ENCODE measurements at regions not wholly inside any gene's neighbourhood (a gene's known extent, or its start where the extent isn't known, plus 50 kb on each side); places are given as distances from the start of the nearest gene placed in this dataset.
"Not testable (repeated sequence)": the region's sequence is repeated elsewhere in the genome, so short reads cannot be mapped to it uniquely, and the experiment has no call there.

GRCh38 chr12:97685360-97685759 is 222.8 kb downstream of the RMST start:
- DNase-seq (no peak), ATAC-seq (ENCODE audit: poor library complexity) (no peak)
- intact Hi-C loops (cut with DNase I) = no loop called here

DNA sequence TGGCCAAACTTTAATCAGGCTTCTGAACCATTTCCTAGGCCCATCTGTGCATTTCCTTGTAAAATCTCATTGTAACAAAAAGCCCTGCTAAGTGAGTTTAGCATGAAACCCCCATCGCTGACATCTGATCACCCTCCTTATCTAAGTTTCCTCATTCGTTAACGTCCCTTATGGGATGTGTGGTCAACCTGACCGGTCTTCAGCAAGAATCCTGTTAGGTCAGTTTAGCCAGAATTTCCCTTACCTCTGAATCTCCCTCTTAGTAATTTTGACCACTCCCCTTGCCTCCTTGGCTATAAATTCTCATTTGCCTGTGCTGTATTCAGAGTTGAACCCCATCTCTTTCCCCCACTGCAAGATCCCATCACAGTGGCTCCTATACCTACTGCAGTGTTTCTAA is 239.3 kb downstream of the RMST start:
- intact Hi-C loops (cut with DNase I) = no loop called here
- ATAC-seq (ENCODE audit: poor library complexity) (no peak), DNase-seq (no peak)

- no peak for ATAC-seq (ENCODE audit: poor library complexity)
- intact Hi-C loops (cut with DNase I) = no loop called here
- DNase-seq = no peak
Measured at GRCh38 chr12:97711392-97711791, 248.8 kb downstream of the RMST start.

- ATAC-seq (ENCODE audit: poor library complexity) (no peak), DNase-seq (no peak)
- intact Hi-C loops (cut with DNase I) = no loop called here
Measured at GRCh38 chr12:97713270-97713669, 250.7 kb downstream of the RMST start.

DNA sequence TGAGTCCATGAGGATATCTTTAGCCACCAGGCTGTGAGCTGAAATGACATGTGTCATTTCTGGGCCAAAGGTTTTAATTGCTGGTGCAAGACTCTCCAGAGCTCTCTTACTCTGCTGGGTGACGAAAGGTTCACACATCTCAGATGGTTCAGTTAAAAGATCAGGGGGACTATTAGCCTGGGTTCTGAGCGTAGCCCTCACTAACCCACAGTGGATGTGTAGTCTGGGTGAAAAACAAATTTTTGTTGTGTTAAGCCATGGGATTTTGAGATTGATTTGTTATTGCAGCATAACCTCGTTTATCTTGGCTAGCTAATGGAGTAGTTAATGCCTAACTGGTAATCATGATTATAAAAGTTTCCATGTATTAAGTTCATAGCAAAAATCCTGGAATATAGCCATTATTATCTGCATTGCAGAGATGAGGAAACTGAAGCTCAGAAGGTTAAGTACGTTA is 251.5 kb downstream of the RMST start:
- intact Hi-C loops (cut with DNase I) = no loop called here
- ATAC-seq (ENCODE audit: poor library complexity) = no peak
- DNase-seq = no peak

GRCh38 chr12:97716356-97716755 is 253.8 kb downstream of the RMST start:
- DNase-seq (no peak), ATAC-seq (ENCODE audit: poor library complexity) (no peak)
- intact Hi-C loops (cut with DNase I) = no loop called here

- DNase-seq; ATAC-seq (ENCODE audit: poor library complexity); intact Hi-C loops (cut with DNase I): not testable (repeated sequence)
Measured at GRCh38 chr12:97723801-97724200, 261.2 kb downstream of the RMST start.

DNA sequence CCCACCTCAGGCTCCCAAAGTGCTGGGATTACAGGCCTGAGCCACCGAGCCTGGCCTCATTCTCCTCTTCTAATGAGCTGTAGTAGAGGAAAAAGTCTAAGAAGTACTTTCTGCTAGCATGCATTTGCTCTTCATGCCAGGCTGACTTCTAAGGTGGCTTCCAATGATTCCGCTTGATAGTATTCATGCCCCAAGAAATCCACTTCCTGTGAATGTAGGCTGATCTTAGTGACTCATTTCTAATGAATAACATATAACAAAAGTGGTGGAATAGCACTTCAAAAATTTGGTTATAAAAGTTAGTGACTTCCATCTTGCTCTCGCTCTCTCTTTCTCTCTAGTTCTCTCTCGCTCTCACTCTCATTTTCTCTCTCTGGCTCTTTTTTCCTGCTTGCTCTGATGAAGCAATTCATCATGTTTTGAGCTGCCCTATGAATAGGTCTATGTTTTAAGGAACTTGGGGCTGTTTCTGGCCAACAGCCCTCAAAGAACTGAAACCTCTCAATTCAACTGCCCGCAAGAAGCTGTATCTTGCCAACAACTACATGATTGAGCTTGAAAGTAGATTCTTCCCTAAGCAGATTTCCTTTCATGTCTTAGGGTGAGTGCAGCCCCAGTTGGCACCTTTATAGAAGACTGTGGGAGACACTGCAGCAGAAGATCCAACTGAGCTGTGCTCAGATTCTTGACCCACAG is 282.9 kb downstream of the RMST start:
- intact Hi-C loops (cut with DNase I) = no loop called here
- DNase-seq = no peak
- ATAC-seq (ENCODE audit: poor library complexity) = no peak

DNA sequence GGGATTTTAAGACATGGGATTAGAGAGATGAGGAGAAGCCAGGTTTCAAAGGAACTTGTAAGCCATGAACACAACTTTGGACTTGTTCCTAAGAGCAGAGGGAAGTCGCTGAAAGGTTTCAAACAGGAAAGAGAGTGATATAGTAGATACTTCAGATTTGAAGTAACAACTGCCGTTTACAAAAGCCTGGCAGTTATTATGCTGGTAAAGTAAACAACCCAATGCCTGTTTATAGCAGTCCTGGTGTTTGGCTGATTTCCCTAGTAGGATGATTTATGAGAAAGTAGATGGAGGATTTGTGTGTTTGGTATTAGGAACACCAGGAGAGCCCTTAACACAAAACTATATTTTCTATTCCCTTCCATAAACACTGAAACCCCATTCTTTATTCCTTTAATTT is 285.7 kb downstream of the RMST start:
- intact Hi-C loops (cut with DNase I) = no loop called here
- DNase-seq = no peak
- no peak for ATAC-seq (ENCODE audit: poor library complexity)

DNA sequence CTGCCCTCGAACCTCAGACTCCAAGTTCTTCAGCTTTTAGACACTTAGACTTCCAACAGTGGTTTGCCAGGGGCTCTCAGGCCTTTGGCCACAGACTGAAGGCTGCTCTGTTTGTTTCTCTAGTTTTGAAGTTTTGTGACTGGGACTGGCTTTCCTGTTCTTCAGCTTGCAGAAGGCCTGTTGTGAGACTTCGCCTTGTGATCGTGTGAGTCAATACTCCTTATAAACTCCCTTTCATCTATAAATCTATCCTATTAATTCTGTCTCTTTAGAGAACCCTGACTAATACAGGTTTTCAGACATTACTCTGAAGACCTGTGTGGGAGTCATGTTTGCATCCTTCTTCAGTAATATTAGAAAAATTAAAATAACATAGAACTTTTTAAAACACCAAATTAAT is 289.1 kb downstream of the RMST start:
- ATAC-seq (ENCODE audit: poor library complexity) (no peak), DNase-seq (no peak)
- intact Hi-C loops (cut with DNase I) = no loop called here

GRCh38 chr12:97752129-97752528 is 289.5 kb downstream of the RMST start:
- intact Hi-C loops (cut with DNase I) = no loop called here
- no peak for ATAC-seq (ENCODE audit: poor library complexity)
- DNase-seq = no peak

DNA sequence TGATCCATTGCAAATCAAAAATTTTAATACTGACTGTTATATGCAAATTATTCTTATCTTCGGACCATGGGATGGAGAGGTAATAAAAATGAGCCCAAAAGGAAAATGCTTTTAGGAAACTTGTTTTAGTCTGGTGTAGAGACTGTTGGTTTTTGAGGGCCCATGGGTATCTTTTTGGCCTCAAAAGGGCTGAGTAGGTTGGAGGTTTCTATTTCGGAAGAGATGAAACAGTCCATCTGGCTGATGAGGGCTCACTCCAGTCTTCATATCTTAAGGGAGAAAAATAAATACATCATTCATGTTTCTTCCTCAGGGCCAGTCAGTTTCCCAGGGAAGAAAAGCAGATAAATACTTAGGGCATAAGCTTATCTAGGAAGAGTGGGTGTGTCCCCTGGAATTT is 290.7 kb downstream of the RMST start:
- ATAC-seq (ENCODE audit: poor library complexity) (no peak), DNase-seq (no peak)
- intact Hi-C loops (cut with DNase I) = no loop called here

DNA sequence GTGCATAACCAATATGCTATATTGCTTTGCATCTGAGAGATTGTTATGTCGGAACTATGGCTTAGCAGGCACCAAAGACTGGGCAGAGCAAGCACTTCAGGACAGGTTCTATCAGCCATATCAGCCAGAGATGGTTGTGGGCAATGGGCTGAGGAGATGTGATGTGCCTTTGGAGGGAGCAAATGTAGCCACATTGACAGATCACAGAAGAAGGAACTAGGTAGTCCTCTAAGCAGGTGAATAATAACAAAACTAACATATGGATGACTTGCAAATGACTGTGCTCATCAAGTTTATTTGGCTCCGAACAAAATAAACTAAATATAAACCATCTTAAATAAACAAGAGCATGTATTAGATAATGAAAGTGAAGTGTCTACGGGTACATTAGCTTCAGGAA is 291.7 kb downstream of the RMST start:
- intact Hi-C loops (cut with DNase I) = no loop called here
- no peak for DNase-seq

GRCh38 chr12:97756066-97756666 is 293.6 kb downstream of the RMST start:
- peak; percentile 49 for ATAC-seq (ENCODE audit: poor library complexity)
- DNase-seq = no peak
- intact Hi-C loops (cut with DNase I) = no loop called here

More for the DNA sequence above, 291.7 kb downstream of the RMST start:
- ATAC-seq (ENCODE audit: poor library complexity) = no peak

GRCh38 chr12:97756741-97757140 is 294.1 kb downstream of the RMST start:
- DNase-seq = no peak
- intact Hi-C loops (cut with DNase I) = no loop called here
- ATAC-seq (ENCODE audit: poor library complexity) = peak; percentile 54

DNA sequence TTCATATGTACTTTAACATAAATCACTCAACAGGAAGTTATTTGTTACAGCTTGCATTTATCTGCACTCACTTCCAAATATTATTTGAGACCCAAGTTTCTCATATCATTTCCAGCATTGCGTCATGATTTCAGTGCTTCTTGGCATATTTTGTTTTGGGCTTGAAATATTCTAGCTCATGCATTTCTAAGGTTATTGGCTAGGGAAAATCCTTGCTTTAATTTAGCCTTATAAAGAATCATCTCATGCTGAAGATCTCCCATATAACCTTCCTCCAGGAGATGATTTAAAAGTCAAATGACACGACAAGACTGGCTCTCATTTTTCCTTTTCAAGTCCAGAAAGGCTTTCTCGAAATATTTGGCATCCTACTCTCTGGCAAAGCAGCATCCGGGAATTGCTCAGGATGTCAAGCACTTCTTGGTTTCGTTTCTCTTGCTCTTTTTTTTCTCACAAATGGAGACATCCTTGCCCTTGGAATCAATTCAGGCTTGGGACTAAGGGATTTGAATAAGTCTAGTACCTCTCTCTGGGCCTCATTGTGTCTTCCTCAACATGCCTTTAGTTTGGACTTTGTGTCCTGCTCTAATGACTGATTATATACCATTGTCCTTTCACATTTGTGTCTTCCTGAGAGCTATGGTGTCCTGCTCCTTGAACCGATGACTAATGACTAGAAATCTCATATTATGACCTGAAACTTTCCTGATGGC is 295.0 kb downstream of the RMST start:
- ATAC-seq (ENCODE audit: poor library complexity) (peak; percentile 72), DNase-seq (no peak)
- intact Hi-C loops (cut with DNase I) = no loop called here

DNA sequence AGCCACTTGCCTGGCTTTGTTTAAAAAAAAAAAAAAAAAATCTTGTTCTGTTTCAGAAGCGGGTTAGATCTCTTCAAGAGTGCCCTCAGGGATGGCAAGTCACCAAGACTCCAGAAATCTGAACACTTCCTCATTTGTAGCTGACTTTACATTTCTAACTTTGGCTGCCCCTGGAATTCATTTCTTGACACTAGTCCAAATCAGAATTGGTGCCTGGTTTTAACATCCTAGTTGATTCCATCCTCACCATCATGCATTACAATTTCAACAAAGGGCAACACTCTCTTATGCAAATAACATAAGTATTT is 295.5 kb downstream of the RMST start:
- DNase-seq = no peak
- ATAC-seq (ENCODE audit: poor library complexity) = no peak
- intact Hi-C loops (cut with DNase I) = no loop called here

DNA sequence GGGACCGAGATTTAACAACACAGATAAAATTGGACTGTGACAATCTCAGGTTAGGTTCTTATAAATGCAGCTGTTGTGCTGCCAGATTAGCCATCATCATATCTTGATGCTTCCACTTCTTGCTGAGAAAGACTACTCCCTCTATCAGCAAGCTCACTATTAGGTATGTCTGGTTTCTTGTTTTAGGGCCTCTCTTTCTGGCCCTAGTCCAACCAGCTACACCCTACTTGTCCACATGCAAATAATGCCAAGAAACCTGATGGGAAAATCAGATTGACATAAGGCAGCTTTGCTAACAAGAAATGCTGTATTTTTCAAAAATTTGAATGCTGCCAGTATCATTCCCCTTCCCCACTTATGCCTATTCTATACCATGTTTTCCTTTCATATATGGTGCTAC is 296.0 kb downstream of the RMST start:
- intact Hi-C loops (cut with DNase I) = no loop called here
- ATAC-seq (ENCODE audit: poor library complexity) (no peak), DNase-seq (no peak)

GRCh38 chr12:97760601-97761000 is 298.0 kb downstream of the RMST start:
- intact Hi-C loops (cut with DNase I) = no loop called here
- peak; percentile 59 for ATAC-seq (ENCODE audit: poor library complexity)
- no peak for DNase-seq

- intact Hi-C loops (cut with DNase I) = no loop called here
- ATAC-seq (ENCODE audit: poor library complexity) = no peak
- DNase-seq = no peak
Measured at GRCh38 chr12:97763113-97763512, 300.5 kb downstream of the RMST start.
